ENCODE measurements at regions not wholly inside any gene's neighbourhood (a gene's known extent, or its start where the extent isn't known, plus 50 kb on each side); places are given as distances from the start of the nearest gene placed in this dataset.

GRCh38 chr10:106395041-106395749, 769.3 kb downstream of the SORCS1 start:
- H3K9me3 ChIP-seq (replicated peaks; ENCODE audit: control insufficient read depth, insufficient read depth, low read length), result peaks cover 3% of the 10 kb centered on the region
- no TSS peak for BruUV-seq (replicated peaks)
- TF ChIP-seq FOS (IDR thresholded peaks at IDR 0.05; ENCODE audit: borderline replicate concordance, insufficient read depth, low read length) (no peak), CTCF (IDR thresholded peaks at IDR 0.05; ENCODE audit: extremely low read depth in 1 of 2, insufficient read depth in 1 of 2, low read depth in 1 of 2, low read length in 2 of 2) (no peak), EZH2 (IDR thresholded peaks at IDR 0.05; ENCODE audit: borderline replicate concordance, low read depth, low read length, severe bottlenecking) (no peak), JUN (IDR thresholded peaks at IDR 0.05; ENCODE audit: borderline replicate concordance, insufficient read depth, insufficient read length, low read depth) (no peak), POLR2A (IDR thresholded peaks at IDR 0.05; ENCODE audit: low read depth, low read length) (no peak), GATA2 (IDR thresholded peaks at IDR 0.05; ENCODE audit: insufficient read depth, insufficient read length, low read depth, low read length) (no peak), POLR2AphosphoS5 (IDR thresholded peaks at IDR 0.05; ENCODE audit: insufficient read depth, low read depth, low read length) (no peak), MYC (IDR thresholded peaks at IDR 0.05; ENCODE audit: low read depth, low read length) (no peak), MAX (IDR thresholded peaks at IDR 0.05; ENCODE audit: insufficient read depth, insufficient read length) (no peak)
- DNase-seq (ENCODE audit: low read depth, low spot score) (no peak), FAIRE-seq (no peak)
- H3K4me1 ChIP-seq (ENCODE audit: control insufficient read depth, extremely low read depth, insufficient read depth, low read length), result no peaks in the 10 kb centered on the region
- no peaks in the 10 kb centered on the region for H4K20me1 ChIP-seq (replicated peaks; ENCODE audit: control insufficient read depth, extremely low read depth, insufficient read depth, low read length)
- H3K36me3 ChIP-seq (ENCODE audit: control insufficient read depth in 2 of 2, extremely low read depth in 1 of 2, insufficient read depth in 2 of 2, low read length in 2 of 2), result no peaks in the 10 kb centered on the region
- H3K9me1 ChIP-seq (replicated peaks; ENCODE audit: control insufficient read depth, extremely low read depth, insufficient read depth, low read length), result no peaks in the 10 kb centered on the region
- no peak overlapping the region for H3K27ac ChIP-seq (ENCODE audit: insufficient read depth, low read depth, low read length)
- intact Hi-C loops (cut with micrococcal nuclease) (no loop called here), dilution Hi-C loops (cut with MboI; ENCODE audit: extremely low pct_ligation_motif_present, low sequenced_read_pairs) (no loop called here)
- CTCF ChIA-PET, result no interaction called here
- POLR2A ChIA-PET, result no interaction called here
- H3K9ac ChIP-seq (replicated peaks; ENCODE audit: extremely low read depth, insufficient read depth, low read length), result no peak overlapping the region
- no peak overlapping the region for H2AFZ ChIP-seq (ENCODE audit: low read depth, low read length)
- H3K4me3 ChIP-seq (replicated peaks in 1 of 3; ENCODE audit: insufficient read depth in 1 of 3, low read depth in 1 of 3, low read length in 3 of 3), result no peak overlapping the region
- H3K4me2 ChIP-seq (ENCODE audit: insufficient read depth, low read length), result no peak overlapping the region
- no peaks in the 10 kb centered on the region for H3K79me2 ChIP-seq (ENCODE audit: control insufficient read depth, insufficient read depth, low read length)
- H3K27me3 ChIP-seq (ENCODE audit: control insufficient read depth in 2 of 2, insufficient read depth in 2 of 2, low read length in 2 of 2), result no peaks in the 10 kb centered on the region

Measured in endothelial cell of umbilical vein (primary cell).